Transverse colon (tissue), 4 donors: ENCODE measurements at regions not wholly inside any gene's neighbourhood (a gene's known extent, or its start where the extent isn't known, plus 50 kb on each side); places are given as distances from the start of the nearest gene placed in this dataset.
"Not testable (repeated sequence)": the region's sequence is repeated elsewhere in the genome, so short reads cannot be mapped to it uniquely, and the experiment has no call there.

Experiments
- DNase-seq: peaks from one replicate; pipeline ENCODE4 v3.0.0-alpha.2; 2019
- H3K27ac ChIP-seq, 4 donors: fragments of 200-600 bp; sonication (generic); 2 replicates each; pipeline ENCODE4 v1.5.1; 2016 to 2018; ENCODE audit warnings: inconsistent platforms in 4 of 4
- H3K27me3 ChIP-seq: fragments of 200-600 bp; sonication (generic); 2 replicates; pipeline ENCODE4 v1.5.1; 2017; ENCODE audit warnings: inconsistent platforms
- H3K36me3 ChIP-seq, 4 donors: fragments of 200-600 bp; sonication (generic); 2 replicates each; pipeline ENCODE4 v1.5.1; 2017 to 2019; ENCODE audit warnings: inconsistent platforms in 4 of 4
- H3K4me1 ChIP-seq, 4 donors: fragments of 200-600 bp; sonication (generic); 2 replicates each; pipeline ENCODE4 v1.5.1; 2017 to 2020; ENCODE audit warnings: inconsistent platforms in 4 of 4
- H3K4me3 ChIP-seq, 4 donors: fragments of 200-600 bp; sonication (generic); 1 replicate in 1 of 4; 2 replicates in 3 of 4; pipeline versions ENCODE4 v1.5.1 to v1.6.1; 2017 to 2019; ENCODE audit warnings: inconsistent platforms in 4 of 4
- H3K9me3 ChIP-seq, 2 donors: fragments of 200-600 bp; sonication (generic); 2 replicates each; pipeline ENCODE4 v1.5.1; 2017 to 2019; ENCODE audit warnings: inconsistent platforms in 2 of 2
- EP300 ChIP-seq: sonication (generic); formaldehyde crosslinking; IDR thresholded peaks from one replicate; pipeline ENCODE4 v1.6.1; 2017; ENCODE audit warnings: antibody characterized with exemption, low read depth
- POLR2A ChIP-seq: fragments of 450-650 bp; IDR thresholded peaks from one replicate; pipeline ENCODE4 v1.6.1; 2016; ENCODE audit warnings: antibody characterized with exemption, mild to moderate bottlenecking, moderate library complexity
- POLR2AphosphoS5 ChIP-seq, 3 donors: sonication (generic); formaldehyde crosslinking; IDR thresholded peaks; one replicate each; pipeline ENCODE4 v1.6.1; 2016; ENCODE audit warnings: antibody characterized with exemption in 3 of 3
- WGBS, 2 donors: methylation state at CpG; one replicate each; pipeline ENCODE4 v1.1.5; 2018; ENCODE audit warnings: low coverage in 1 of 2; 5-methylcytosine and 5-hydroxymethylcytosine counted together
- in situ Hi-C, 4 donors: fragments of 200-750 bp; cut with MboI; loops; one replicate each; pipeline versions ENCODE4 v1.15.0 to v1.15.1; 2017; ENCODE audit warnings: low sequenced_read_pairs in 3 of 4, low pct_ligation_motif_present in 1 of 4, low pct_unique_long_range_greater_than_20kb in 1 of 4
- intact Hi-C: fragments of 100-400 bp; cut with DNase I; formaldehyde crosslinking; loops from one replicate; pipeline ENCODE4 v1.15.1; 2023; ENCODE audit warnings: low total_unique reads
- TF ChIP-seq, protein P1 (sequence below), 5 experiments: fragments of 200-600 bp in 3 of 5; fragments of 450-650 bp in 2 of 5; sonication (generic) in 3 of 5; IDR thresholded peaks; 1 replicate in 2 of 5; 2 replicates in 3 of 5; pipeline ENCODE4 v1.5.1; 2016 to 2017; ENCODE audit warnings: antibody characterized with exemption in 5 of 5, inconsistent platforms in 3 of 5, mild to moderate bottlenecking in 2 of 5, moderate library complexity in 1 of 5

DNA sequence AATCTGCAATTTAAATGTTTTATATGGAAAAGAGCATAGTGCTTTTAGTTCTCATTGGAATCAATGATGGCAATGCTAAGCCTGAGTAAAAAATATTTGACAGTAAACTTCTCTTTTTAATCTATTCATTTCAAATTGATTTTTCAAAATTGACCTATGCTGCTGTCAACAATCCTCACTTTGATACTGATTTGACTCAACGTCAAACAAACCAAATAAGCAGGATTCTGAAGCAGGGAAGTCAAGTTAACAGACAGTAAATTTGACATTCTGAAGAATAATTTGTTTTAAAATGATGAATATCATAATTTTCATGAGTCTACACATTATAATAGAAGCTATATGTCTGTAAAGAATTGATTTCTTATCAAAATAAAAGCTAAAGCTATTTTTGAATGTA lies 1053.1 kb downstream of the DIPK2A start:
- in situ Hi-C loops = no loop called here
- WGBS, 2 donors = 67 to 75% methylated on average over 1 of the region's 1 CpG

DNA sequence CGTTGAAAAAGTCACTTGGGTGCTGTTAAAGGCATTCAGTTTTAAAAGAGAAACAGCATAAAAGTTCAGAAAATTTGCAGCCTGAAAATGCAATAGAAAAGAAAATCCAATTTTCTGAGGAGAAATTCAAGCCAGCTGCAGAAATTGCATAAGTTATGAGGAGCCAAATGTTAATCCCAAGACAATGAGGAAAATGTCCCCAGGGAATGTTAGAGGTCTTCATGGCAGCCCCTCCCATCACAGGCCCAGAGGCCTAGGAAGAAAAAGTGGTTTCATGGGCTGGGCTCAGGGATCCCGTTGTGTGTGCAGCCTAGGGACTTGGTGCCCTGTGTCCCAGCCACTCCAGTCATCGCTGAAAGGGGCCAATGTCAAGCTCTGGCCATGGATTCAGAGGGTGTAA lies 1055.6 kb downstream of the DIPK2A start:
- 33 to 47% methylated on average over 2 to 3 of the region's 3 CpGs for WGBS, 2 donors
- in situ Hi-C loops, intact Hi-C loops: not testable (repeated sequence)

More for the DNA sequence above, 1053.1 kb downstream of the DIPK2A start:
- no peaks in the 10 kb centered on the region for H3K27me3 ChIP-seq
- H3K4me1 ChIP-seq = no peaks in the 10 kb centered on the region
- H3K27ac ChIP-seq = no peak overlapping the region
- no peak overlapping the region for H3K4me3 ChIP-seq
- TF ChIP-seq POLR2A (no peak), EP300 (no peak), POLR2AphosphoS5 (IDR thresholded peaks at IDR 0.05) (no peak)
- TF ChIP-seq, protein P1, sequence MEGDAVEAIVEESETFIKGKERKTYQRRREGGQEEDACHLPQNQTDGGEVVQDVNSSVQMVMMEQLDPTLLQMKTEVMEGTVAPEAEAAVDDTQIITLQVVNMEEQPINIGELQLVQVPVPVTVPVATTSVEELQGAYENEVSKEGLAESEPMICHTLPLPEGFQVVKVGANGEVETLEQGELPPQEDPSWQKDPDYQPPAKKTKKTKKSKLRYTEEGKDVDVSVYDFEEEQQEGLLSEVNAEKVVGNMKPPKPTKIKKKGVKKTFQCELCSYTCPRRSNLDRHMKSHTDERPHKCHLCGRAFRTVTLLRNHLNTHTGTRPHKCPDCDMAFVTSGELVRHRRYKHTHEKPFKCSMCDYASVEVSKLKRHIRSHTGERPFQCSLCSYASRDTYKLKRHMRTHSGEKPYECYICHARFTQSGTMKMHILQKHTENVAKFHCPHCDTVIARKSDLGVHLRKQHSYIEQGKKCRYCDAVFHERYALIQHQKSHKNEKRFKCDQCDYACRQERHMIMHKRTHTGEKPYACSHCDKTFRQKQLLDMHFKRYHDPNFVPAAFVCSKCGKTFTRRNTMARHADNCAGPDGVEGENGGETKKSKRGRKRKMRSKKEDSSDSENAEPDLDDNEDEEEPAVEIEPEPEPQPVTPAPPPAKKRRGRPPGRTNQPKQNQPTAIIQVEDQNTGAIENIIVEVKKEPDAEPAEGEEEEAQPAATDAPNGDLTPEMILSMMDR (IDR thresholded peaks at IDR 0.05) = no peak
- intact Hi-C loops = no loop called here
- no peaks in the 10 kb centered on the region for H3K36me3 ChIP-seq
- H3K9me3 ChIP-seq = peaks cover 0 to 3% of the 10 kb centered on the region in 2 donors
- no peak for DNase-seq

DNA sequence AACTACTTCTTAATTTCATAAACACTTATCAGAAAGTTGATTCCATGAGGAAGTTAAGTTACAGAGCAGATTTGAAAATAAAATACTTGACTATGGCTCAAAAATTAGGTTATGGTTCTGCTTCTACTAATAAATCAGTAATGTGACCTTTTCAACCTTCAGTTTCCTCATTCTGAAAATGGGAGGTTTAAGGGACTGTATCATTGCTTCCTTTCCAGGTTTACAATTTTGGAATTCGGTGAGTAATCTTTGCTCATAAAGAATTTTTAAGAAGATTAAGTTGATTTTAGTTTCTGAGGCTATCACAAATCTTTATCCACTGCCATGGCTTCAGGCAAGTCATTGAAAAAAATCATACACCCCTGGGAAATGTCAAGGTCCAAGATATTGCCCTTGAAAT lies 1061.2 kb downstream of the DIPK2A start:
- 29 to 68% methylated on average over 1 of the region's 1 CpG for WGBS, 2 donors
- in situ Hi-C loops (no loop called here), intact Hi-C loops (no loop called here)
- H3K27me3 ChIP-seq = no peaks in the 10 kb centered on the region
- H3K36me3 ChIP-seq = no peaks in the 10 kb centered on the region
- TF ChIP-seq EP300 (no peak), POLR2AphosphoS5 (IDR thresholded peaks at IDR 0.05) (no peak), POLR2A (no peak)
- TF ChIP-seq, protein P1 (IDR thresholded peaks at IDR 0.05) = no peak
- no peak overlapping the region for H3K27ac ChIP-seq
- H3K4me1 ChIP-seq = no peaks in the 10 kb centered on the region
- H3K4me3 ChIP-seq = no peak overlapping the region
- DNase-seq = no peak
- H3K9me3 ChIP-seq = no peaks in the 10 kb centered on the region

More for the DNA sequence above, 1055.6 kb downstream of the DIPK2A start:
- H3K27me3 ChIP-seq, H3K36me3 ChIP-seq, H3K27ac ChIP-seq, H3K4me3 ChIP-seq, H3K4me1 ChIP-seq, DNase-seq, H3K9me3 ChIP-seq: not testable (repeated sequence)

GRCh38 chr3:145035682-145036081 lies 1064.1 kb downstream of the DIPK2A start:
- no peaks in the 10 kb centered on the region for H3K27me3 ChIP-seq
- WGBS, 2 donors = 89 to 91% methylated on average over 1 of the region's 1 CpG
- no peak for DNase-seq
- TF ChIP-seq EP300 (no peak), POLR2A (no peak), POLR2AphosphoS5 (IDR thresholded peaks at IDR 0.05) (no peak)
- TF ChIP-seq, protein P1 (IDR thresholded peaks at IDR 0.05) = no peak
- in situ Hi-C loops = no loop called here
- H3K9me3 ChIP-seq = no peaks in the 10 kb centered on the region
- no peaks in the 10 kb centered on the region for H3K4me1 ChIP-seq
- intact Hi-C loops = no loop called here
- no peak overlapping the region for H3K4me3 ChIP-seq
- H3K27ac ChIP-seq = no peak overlapping the region
- H3K36me3 ChIP-seq = no peaks in the 10 kb centered on the region

DNA sequence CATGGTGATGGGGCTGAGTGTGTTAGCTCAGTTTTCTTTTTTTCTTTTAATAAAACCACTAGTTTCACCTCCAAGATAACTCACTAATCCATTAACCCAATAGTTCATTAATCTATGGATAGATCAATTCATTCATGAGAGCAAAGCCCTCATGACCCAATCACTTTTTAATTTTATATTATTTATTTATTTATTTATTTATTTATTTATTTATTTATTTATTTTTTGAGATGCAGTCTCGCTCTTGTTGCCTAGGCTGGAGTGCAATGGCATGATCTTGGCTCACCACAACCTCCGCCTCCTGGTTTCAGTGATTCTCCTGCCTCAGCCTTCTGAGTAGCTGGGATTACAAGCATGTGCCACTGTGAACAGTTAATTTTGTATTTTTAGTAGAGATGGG lies 1082.4 kb downstream of the DIPK2A start:
- H3K36me3 ChIP-seq, H3K9me3 ChIP-seq, intact Hi-C loops, H3K27me3 ChIP-seq, H3K27ac ChIP-seq, in situ Hi-C loops, DNase-seq, H3K4me1 ChIP-seq, H3K4me3 ChIP-seq: not testable (repeated sequence)
- 80% methylated on average over 1 to 2 of the region's 2 CpGs for WGBS, 2 donors
